ENCODE measurements at regions not wholly inside any gene's neighbourhood (a gene's known extent, or its start where the extent isn't known, plus 50 kb on each side); places are given as distances from the start of the nearest gene placed in this dataset.

GRCh38 chr18:28712796-28713425, 536.0 kb upstream of the CDH2 start:
- POLR2A ChIA-PET = no interaction called here
- H2AFZ ChIP-seq (ENCODE audit: insufficient read depth, low read depth, low read length, poor library complexity, severe bottlenecking) = no peak overlapping the region
- 100% methylated on average over 2 of the region's 4 CpGs for WGBS (ENCODE audit: insufficient coverage)

DNA sequence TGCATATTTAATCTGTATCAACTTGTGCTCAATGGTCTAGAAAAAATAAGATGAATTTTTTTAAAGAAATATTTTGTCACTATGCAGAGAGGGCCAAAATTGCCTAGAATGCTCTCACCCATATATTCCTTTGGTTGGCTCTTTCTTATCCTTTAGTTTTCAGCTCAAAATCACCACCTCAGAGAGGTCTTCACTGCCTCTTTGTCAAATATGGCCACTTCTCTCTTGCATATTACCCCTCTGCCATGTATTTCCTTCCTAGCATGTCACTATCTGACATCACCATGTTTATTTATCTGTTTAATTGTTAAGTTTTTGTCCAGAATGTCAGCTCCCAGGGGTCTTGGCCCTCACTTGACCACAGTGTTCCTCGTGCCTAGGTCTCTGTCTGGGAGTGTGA, 535.2 kb upstream of the CDH2 start:
- Histone ChIP-seq H3K4me2 (replicated peaks; ENCODE audit: low read depth, low read length, poor library complexity, severe bottlenecking) (no peak overlapping the region), H3K9me3 (ENCODE audit: control extremely low read depth in 1 of 3, control insufficient read depth in 2 of 3, insufficient read depth in 1 of 3, low read length in 2 of 3) (peaks cover 0 to 1% (median 0%) of the 10 kb centered on the region in 3 donors), H4K20me1 (ENCODE audit: control insufficient read depth, insufficient read depth, low read length, poor library complexity, severe bottlenecking) (no peaks in the 10 kb centered on the region), H3K79me2 (ENCODE audit: control insufficient read depth, insufficient read depth, low read length) (no peaks in the 10 kb centered on the region), H3K27ac (ENCODE audit: low read length in 2 of 2) (no peak overlapping the region), H3K9ac (ENCODE audit: low read length) (no peak overlapping the region), H3K4me3 (ENCODE audit: control extremely low read depth in 1 of 5, extremely low read depth in 1 of 5, insufficient read depth in 1 of 5, low read depth in 2 of 5, low read length in 4 of 5) (no peak overlapping the region), H3K4me1 (ENCODE audit: control insufficient read depth in 2 of 2, insufficient read depth in 2 of 2, low read length in 2 of 2) (no peaks in the 10 kb centered on the region), H3K36me3 (replicated peaks in 1 of 2; ENCODE audit: control extremely low read depth in 1 of 2, control insufficient read depth in 1 of 2, extremely low read depth in 1 of 2, insufficient read depth in 2 of 2, low read length in 1 of 2) (no peaks in the 10 kb centered on the region), H3K27me3 (replicated peaks in 1 of 4; ENCODE audit: control extremely low read depth in 1 of 4, control insufficient read depth in 3 of 4, insufficient read depth in 4 of 4, low read length in 3 of 4) (no peaks in the 10 kb centered on the region), H2AFZ (ENCODE audit: insufficient read depth, low read depth, low read length, poor library complexity, severe bottlenecking) (no peak overlapping the region)
- POLR2A ChIA-PET = no interaction called here
- Mint-ChIP-seq H3K4me1 (no peaks in the 10 kb centered on the region), H3K27ac (no peak overlapping the region), H3K4me3 (no peak overlapping the region), H3K9me3 (ENCODE audit: insufficient read depth) (peaks cover 2% of the 10 kb centered on the region), H3K27me3 (no peaks in the 10 kb centered on the region)
- WGBS (ENCODE audit: insufficient coverage) = 88% methylated on average over 1 of the region's 1 CpG
- ATAC-seq (ENCODE audit: low read depth) (no peak), DNase-seq (no peak)
- intact Hi-C loops (cut with micrococcal nuclease) = no loop called here
- CTCF ChIA-PET = no interaction called here
- TF ChIP-seq, protein P1, sequence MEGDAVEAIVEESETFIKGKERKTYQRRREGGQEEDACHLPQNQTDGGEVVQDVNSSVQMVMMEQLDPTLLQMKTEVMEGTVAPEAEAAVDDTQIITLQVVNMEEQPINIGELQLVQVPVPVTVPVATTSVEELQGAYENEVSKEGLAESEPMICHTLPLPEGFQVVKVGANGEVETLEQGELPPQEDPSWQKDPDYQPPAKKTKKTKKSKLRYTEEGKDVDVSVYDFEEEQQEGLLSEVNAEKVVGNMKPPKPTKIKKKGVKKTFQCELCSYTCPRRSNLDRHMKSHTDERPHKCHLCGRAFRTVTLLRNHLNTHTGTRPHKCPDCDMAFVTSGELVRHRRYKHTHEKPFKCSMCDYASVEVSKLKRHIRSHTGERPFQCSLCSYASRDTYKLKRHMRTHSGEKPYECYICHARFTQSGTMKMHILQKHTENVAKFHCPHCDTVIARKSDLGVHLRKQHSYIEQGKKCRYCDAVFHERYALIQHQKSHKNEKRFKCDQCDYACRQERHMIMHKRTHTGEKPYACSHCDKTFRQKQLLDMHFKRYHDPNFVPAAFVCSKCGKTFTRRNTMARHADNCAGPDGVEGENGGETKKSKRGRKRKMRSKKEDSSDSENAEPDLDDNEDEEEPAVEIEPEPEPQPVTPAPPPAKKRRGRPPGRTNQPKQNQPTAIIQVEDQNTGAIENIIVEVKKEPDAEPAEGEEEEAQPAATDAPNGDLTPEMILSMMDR (IDR thresholded peaks at IDR 0.05) = no peak
- TF ChIP-seq EZH2 (IDR thresholded peaks at IDR 0.05; ENCODE audit: borderline replicate concordance, insufficient read depth, low read depth, low read length, poor library complexity, severe bottlenecking) = no peak

More at GRCh38 chr18:28712796-28713425, 536.0 kb upstream of the CDH2 start:
- H3K9me3 ChIP-seq (ENCODE audit: control extremely low read depth in 1 of 3, control insufficient read depth in 2 of 3, insufficient read depth in 1 of 3, low read length in 2 of 3) = peaks cover 0 to 1% (median 0%) of the 10 kb centered on the region in 3 donors
- no peaks in the 10 kb centered on the region for H3K4me1 Mint-ChIP-seq
- CTCF ChIA-PET = no interaction called here
- no peak overlapping the region for H3K4me3 ChIP-seq (ENCODE audit: control extremely low read depth in 1 of 5, extremely low read depth in 1 of 5, insufficient read depth in 1 of 5, low read depth in 2 of 5, low read length in 4 of 5)
- no peaks in the 10 kb centered on the region for H3K36me3 ChIP-seq (replicated peaks in 1 of 2; ENCODE audit: control extremely low read depth in 1 of 2, control insufficient read depth in 1 of 2, extremely low read depth in 1 of 2, insufficient read depth in 2 of 2, low read length in 1 of 2)
- DNase-seq = no peak
- H3K27me3 ChIP-seq (replicated peaks in 1 of 4; ENCODE audit: control extremely low read depth in 1 of 4, control insufficient read depth in 3 of 4, insufficient read depth in 4 of 4, low read length in 3 of 4) = no peaks in the 10 kb centered on the region
- H3K27ac ChIP-seq (ENCODE audit: low read length in 2 of 2) = no peak overlapping the region
- no peaks in the 10 kb centered on the region for H3K4me1 ChIP-seq (ENCODE audit: control insufficient read depth in 2 of 2, insufficient read depth in 2 of 2, low read length in 2 of 2)
- TF ChIP-seq, protein P1 (IDR thresholded peaks at IDR 0.05) = no peak
- H3K4me3 Mint-ChIP-seq = no peak overlapping the region
- no peak overlapping the region for H3K9ac ChIP-seq (ENCODE audit: low read length)
- intact Hi-C loops (cut with micrococcal nuclease) = no loop called here
- H4K20me1 ChIP-seq (ENCODE audit: control insufficient read depth, insufficient read depth, low read length, poor library complexity, severe bottlenecking) = no peaks in the 10 kb centered on the region
- no peak for ATAC-seq (ENCODE audit: low read depth)
- peaks cover 2% of the 10 kb centered on the region for H3K9me3 Mint-ChIP-seq (ENCODE audit: insufficient read depth)
- H3K4me2 ChIP-seq (replicated peaks; ENCODE audit: low read depth, low read length, poor library complexity, severe bottlenecking) = no peak overlapping the region
- no peaks in the 10 kb centered on the region for H3K79me2 ChIP-seq (ENCODE audit: control insufficient read depth, insufficient read depth, low read length)
- H3K27me3 Mint-ChIP-seq = no peaks in the 10 kb centered on the region
- H3K27ac Mint-ChIP-seq = no peak overlapping the region

Measured in B cell (primary cell).